WERI-Rb-1 (cell line): ENCODE measurements at regions not wholly inside any gene's neighbourhood (a gene's known extent, or its start where the extent isn't known, plus 50 kb on each side); places are given as distances from the start of the nearest gene placed in this dataset.

Source experiments
- DNase-seq: peaks from one replicate; pipeline ENCODE4 v3.0.0-alpha.2; 2020
- H3K27ac ChIP-seq: fragments of 250-450 bp; sonication (Bioruptor Pico); 2 replicates; pipeline ENCODE4 v1.5.1; 2020; ENCODE audit warnings: mild to moderate bottlenecking, moderate library complexity
- H3K27me3 ChIP-seq: fragments of 250-450 bp; sonication (Bioruptor Pico); 2 replicates; pipeline ENCODE4 v1.5.1; 2021; ENCODE audit warnings: mild to moderate bottlenecking, low read depth, moderate library complexity; ENCODE audit not compliant: insufficient read depth, severe bottlenecking
- H3K36me3 ChIP-seq: fragments of 250-450 bp; sonication (Bioruptor Pico); 2 replicates; pipeline ENCODE4 v1.5.1; 2020; ENCODE audit warnings: mild to moderate bottlenecking, moderate library complexity
- H3K4me3 ChIP-seq: 2 replicates; pipeline ENCODE4 v1.5.1; 2011; ENCODE audit warnings: low read depth, mild to moderate bottlenecking, control low read depth, low read length
- H3K9me3 ChIP-seq: fragments of 250-450 bp; sonication (Bioruptor Pico); 2 replicates; pipeline ENCODE4 v1.5.1; 2021; ENCODE audit warnings: mild to moderate bottlenecking, moderate library complexity; ENCODE audit not compliant: severe bottlenecking
- CTCF ChIP-seq: IDR thresholded peaks from 2 replicates; pipeline ENCODE4 v1.5.1; 2011; ENCODE audit warnings: low read depth, mild to moderate bottlenecking, control low read depth, inconsistent platforms, low read length

- H3K9me3 ChIP-seq, result no peaks in the 10 kb centered on the region
- TF ChIP-seq CTCF, result no peak
- no peak overlapping the region for H3K27ac ChIP-seq
- no peaks in the 10 kb centered on the region for H3K36me3 ChIP-seq
- DNase-seq, result no peak
- H3K27me3 ChIP-seq, result no peaks in the 10 kb centered on the region
- H3K4me3 ChIP-seq, result no peak overlapping the region
Measured at GRCh38 chr10:32163071-32163761, 107.0 kb upstream of the KIF5B start.

GRCh38 chr10:32161586-32161985, 105.4 kb upstream of the KIF5B start:
- Histone ChIP-seq H3K36me3 (no peaks in the 10 kb centered on the region), H3K4me3 (no peak overlapping the region), H3K27me3 (no peaks in the 10 kb centered on the region), H3K9me3 (no peaks in the 10 kb centered on the region), H3K27ac (no peak overlapping the region)
- no peak for TF ChIP-seq CTCF
- no peak for DNase-seq

DNA sequence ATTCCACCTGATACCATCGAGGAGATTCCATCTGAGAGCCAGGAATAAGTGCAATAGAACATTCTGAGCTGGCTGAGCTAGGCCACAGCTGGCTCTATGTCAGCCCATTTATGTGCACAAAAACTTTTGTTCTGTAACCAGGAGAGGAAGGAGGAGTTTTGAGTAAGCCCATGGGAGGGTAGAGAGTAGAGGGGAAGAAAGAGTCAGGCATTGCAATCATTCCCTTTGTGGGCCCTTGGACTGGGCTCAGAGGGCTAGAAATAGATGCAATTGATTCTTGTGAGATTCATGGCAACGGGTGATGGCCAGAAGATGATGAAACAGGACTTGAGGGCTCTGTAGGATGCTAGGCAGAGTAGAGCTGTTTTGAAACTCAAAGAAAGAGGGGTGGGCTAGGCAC, 104.6 kb upstream of the KIF5B start:
- H3K27me3 ChIP-seq, result no peaks in the 10 kb centered on the region
- H3K36me3 ChIP-seq, result no peaks in the 10 kb centered on the region
- no peaks in the 10 kb centered on the region for H3K9me3 ChIP-seq
- H3K4me3 ChIP-seq, result no peak overlapping the region
- H3K27ac ChIP-seq, result no peak overlapping the region
- DNase-seq, result no peak
- no peak for TF ChIP-seq CTCF

GRCh38 chr10:32159264-32159663, 103.0 kb upstream of the KIF5B start:
- Histone ChIP-seq H3K27ac (no peak overlapping the region), H3K4me3 (no peak overlapping the region), H3K36me3 (no peaks in the 10 kb centered on the region), H3K9me3 (no peaks in the 10 kb centered on the region), H3K27me3 (no peaks in the 10 kb centered on the region)
- TF ChIP-seq CTCF, result no peak
- DNase-seq, result no peak

- no peak overlapping the region for H3K27ac ChIP-seq
- no peak for DNase-seq
- no peaks in the 10 kb centered on the region for H3K36me3 ChIP-seq
- H3K9me3 ChIP-seq, result no peaks in the 10 kb centered on the region
- H3K4me3 ChIP-seq, result no peak overlapping the region
- no peaks in the 10 kb centered on the region for H3K27me3 ChIP-seq
- TF ChIP-seq CTCF, result no peak
Measured at GRCh38 chr10:32156031-32156495, 99.8 kb upstream of the KIF5B start.

GRCh38 chr10:32155075-32155516, 98.9 kb upstream of the KIF5B start:
- no peak for DNase-seq
- no peak overlapping the region for H3K4me3 ChIP-seq
- H3K27ac ChIP-seq, result no peak overlapping the region

More at GRCh38 chr10:32155075-32155516, 98.9 kb upstream of the KIF5B start:
- no peaks in the 10 kb centered on the region for H3K9me3 ChIP-seq
- TF ChIP-seq CTCF, result no peak
- no peaks in the 10 kb centered on the region for H3K27me3 ChIP-seq
- no peaks in the 10 kb centered on the region for H3K36me3 ChIP-seq
